ENCODE measurements at regions not wholly inside any gene's neighbourhood (a gene's known extent, or its start where the extent isn't known, plus 50 kb on each side); places are given as distances from the start of the nearest gene placed in this dataset.

DNA sequence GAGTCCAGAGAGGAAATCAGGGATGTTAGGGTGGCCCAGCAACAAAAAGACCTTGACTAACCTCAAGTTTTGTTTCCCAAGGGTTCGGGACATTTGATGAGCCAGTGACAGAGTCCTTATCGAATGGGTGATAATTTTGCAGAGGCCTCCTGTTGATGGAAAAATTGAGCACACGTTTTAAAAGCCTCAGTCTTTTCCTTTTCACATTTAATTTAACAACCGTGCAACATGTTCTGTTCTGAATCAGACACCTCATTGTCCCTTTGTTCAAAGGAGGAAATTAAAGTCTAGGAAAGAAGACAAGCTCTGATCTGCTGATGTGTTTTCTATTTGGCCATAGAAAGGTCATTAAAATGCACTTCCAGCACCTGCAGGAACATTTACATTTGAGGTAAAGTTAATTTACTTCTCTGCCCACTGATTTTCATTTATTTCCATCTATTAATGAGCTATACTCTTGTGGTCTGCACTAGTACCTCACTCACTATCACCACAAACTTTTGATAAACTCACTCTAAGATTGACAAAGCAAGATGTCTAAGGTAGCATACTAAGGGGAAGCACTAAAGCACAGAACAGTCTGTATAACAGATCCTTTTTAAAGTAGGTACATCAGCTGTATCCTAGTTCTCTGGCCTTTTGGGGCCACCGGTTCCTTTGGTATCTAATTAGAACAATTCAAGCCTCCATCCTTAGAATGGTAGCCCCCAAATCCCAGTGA lies 147.0 kb downstream of the RPAP3 start:
- no peaks in the 10 kb centered on the region for H3K36me3 ChIP-seq
- no peak for DNase-seq (ENCODE audit: low spot score in 2 of 2)
- no peak overlapping the region for H3K27ac ChIP-seq
- peaks cover 0 to 2% of the 10 kb centered on the region in 2 donors for H3K9me3 ChIP-seq
- intact Hi-C loops (cut with DNase I), result no loop called here
- no peaks in the 10 kb centered on the region for H3K27me3 ChIP-seq
- no peak overlapping the region for H3K4me3 ChIP-seq
- no peak for TF ChIP-seq CTCF (IDR thresholded peaks at IDR 0.05)
- no peaks in the 10 kb centered on the region for H3K4me1 ChIP-seq

DNA sequence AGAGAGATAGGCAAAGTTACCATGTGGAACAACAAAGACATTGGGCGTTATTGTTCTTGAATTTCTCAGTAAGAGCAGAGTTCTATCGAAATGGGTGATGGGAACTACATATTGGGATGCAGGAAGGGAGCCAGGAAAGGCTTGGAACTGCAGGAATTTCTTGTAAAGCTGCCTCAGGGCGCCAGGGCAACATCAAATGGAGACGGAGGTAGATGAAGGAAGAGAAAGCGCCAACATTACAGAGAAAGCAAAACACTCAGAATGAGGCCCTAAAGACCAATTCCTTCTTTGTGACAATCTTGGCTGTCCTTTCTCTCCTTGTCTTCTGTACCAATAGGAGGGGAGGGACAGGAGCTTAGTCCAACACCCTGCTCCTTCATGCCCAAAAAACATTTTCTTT lies 148.4 kb downstream of the RPAP3 start:
- Histone ChIP-seq H3K4me3 (no peak overlapping the region), H3K9me3 (peaks cover 0 to 15% of the 10 kb centered on the region in 2 donors), H3K4me1 (no peaks in the 10 kb centered on the region), H3K36me3 (no peaks in the 10 kb centered on the region), H3K27me3 (no peaks in the 10 kb centered on the region), H3K27ac (no peak overlapping the region)
- TF ChIP-seq CTCF (IDR thresholded peaks at IDR 0.05), result no peak
- no peak for DNase-seq (ENCODE audit: low spot score in 2 of 2)
- intact Hi-C loops (cut with DNase I), result no loop called here

- H3K9me3 ChIP-seq, result peaks cover 0 to 15% of the 10 kb centered on the region in 2 donors
- H3K36me3 ChIP-seq, result no peaks in the 10 kb centered on the region
- no peaks in the 10 kb centered on the region for H3K27me3 ChIP-seq
- intact Hi-C loops (cut with DNase I), result no loop called here
- no peaks in the 10 kb centered on the region for H3K4me1 ChIP-seq
- TF ChIP-seq CTCF (IDR thresholded peaks at IDR 0.05), result no peak
- no peak overlapping the region for H3K27ac ChIP-seq
- no peak for DNase-seq (ENCODE audit: low spot score in 2 of 2)
- H3K4me3 ChIP-seq, result no peak overlapping the region
Measured at GRCh38 chr12:47556261-47557030, 149.4 kb downstream of the RPAP3 start.

DNA sequence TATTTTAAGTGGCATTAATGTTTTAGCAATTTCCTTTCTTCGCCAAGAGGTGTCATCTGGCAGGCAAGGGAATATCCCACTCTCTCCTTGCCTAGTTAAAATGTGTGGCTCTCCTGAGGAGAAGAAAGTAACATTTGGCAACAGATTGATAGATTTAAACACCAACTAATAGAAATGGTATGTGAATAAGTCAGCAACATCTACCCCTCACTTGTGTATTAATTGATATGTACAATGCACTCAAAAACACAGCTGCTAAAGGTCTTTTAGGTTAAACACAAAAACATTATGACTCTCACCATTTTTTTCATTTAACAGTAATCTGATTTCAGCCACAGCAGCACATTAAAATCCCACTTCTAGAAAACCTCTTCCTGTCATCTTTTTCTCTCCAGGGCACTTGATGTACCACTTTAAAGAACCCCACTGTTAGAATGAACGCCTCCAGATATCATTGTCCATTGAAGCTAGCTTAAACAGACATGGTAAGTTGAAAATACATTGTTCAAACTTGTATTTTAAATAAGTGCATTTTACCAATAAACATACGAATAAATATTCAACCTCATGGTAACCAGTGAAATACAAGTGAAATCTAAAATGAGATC lies 151.7 kb downstream of the RPAP3 start:
- intact Hi-C loops (cut with DNase I), result no loop called here
- TF ChIP-seq CTCF (IDR thresholded peaks at IDR 0.05), result no peak
- no peak overlapping the region for H3K4me3 ChIP-seq
- H3K36me3 ChIP-seq, result no peaks in the 10 kb centered on the region
- H3K9me3 ChIP-seq, result peaks cover 0 to 15% of the 10 kb centered on the region in 2 donors
- H3K27ac ChIP-seq, result no peak overlapping the region
- no peak for DNase-seq (ENCODE audit: low spot score in 2 of 2)
- H3K27me3 ChIP-seq, result no peaks in the 10 kb centered on the region
- no peaks in the 10 kb centered on the region for H3K4me1 ChIP-seq

- Histone ChIP-seq H3K4me1 (no peaks in the 10 kb centered on the region), H3K4me3 (no peak overlapping the region), H3K27me3 (no peaks in the 10 kb centered on the region), H3K27ac (no peak overlapping the region), H3K9me3 (peaks cover 0 to 15% of the 10 kb centered on the region in 2 donors), H3K36me3 (no peaks in the 10 kb centered on the region)
- intact Hi-C loops (cut with DNase I), result no loop called here
- TF ChIP-seq CTCF (IDR thresholded peaks at IDR 0.05), result no peak
- no peak for DNase-seq (ENCODE audit: low spot score in 2 of 2)
Measured at GRCh38 chr12:47553266-47553665, 152.6 kb downstream of the RPAP3 start.

Measured in ascending aorta (tissue), 2 donors.